ENCODE measurements at regions not wholly inside any gene's neighbourhood (a gene's known extent, or its start where the extent isn't known, plus 50 kb on each side); places are given as distances from the start of the nearest gene placed in this dataset.

DNA sequence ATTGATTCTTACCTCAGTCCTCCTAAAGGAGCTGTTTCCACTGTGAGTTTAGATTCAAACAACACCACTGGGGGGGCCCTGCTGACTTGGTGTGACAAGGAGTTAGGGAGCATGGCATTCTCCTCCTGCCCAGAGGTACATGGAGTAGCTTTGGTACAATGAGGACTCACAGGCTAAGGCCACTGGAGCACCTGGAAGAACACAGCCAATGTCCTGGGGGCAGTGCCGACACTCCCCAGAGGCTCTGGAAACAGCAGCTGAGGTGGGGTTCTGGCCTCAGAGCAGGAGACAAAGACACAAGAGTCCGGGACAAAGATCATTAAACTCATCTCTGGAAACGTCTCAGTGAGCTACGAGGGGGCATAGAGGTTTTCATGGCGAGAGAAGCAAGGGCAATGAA, 69.7 kb upstream of the POMGNT2 start:
- no peak for TF ChIP-seq POLR2A (IDR thresholded peaks at IDR 0.05)
- TF ChIP-seq, protein P1, sequence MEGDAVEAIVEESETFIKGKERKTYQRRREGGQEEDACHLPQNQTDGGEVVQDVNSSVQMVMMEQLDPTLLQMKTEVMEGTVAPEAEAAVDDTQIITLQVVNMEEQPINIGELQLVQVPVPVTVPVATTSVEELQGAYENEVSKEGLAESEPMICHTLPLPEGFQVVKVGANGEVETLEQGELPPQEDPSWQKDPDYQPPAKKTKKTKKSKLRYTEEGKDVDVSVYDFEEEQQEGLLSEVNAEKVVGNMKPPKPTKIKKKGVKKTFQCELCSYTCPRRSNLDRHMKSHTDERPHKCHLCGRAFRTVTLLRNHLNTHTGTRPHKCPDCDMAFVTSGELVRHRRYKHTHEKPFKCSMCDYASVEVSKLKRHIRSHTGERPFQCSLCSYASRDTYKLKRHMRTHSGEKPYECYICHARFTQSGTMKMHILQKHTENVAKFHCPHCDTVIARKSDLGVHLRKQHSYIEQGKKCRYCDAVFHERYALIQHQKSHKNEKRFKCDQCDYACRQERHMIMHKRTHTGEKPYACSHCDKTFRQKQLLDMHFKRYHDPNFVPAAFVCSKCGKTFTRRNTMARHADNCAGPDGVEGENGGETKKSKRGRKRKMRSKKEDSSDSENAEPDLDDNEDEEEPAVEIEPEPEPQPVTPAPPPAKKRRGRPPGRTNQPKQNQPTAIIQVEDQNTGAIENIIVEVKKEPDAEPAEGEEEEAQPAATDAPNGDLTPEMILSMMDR (IDR thresholded peaks at IDR 0.05): no peak
- TF ChIP-seq POLR2AphosphoS5 (IDR thresholded peaks at IDR 0.05): no peak

Data from breast epithelium (tissue), 3 donors.